Loucy (cell line): ENCODE measurements at regions not wholly inside any gene's neighbourhood (a gene's known extent, or its start where the extent isn't known, plus 50 kb on each side); places are given as distances from the start of the nearest gene placed in this dataset.

Experiments
- H2AFZ ChIP-seq: fragments of 200-600 bp; sonication (generic); 2 replicates; pipeline ENCODE4 v1.6.0; 2016; ENCODE audit warnings: antibody characterized with exemption, mild to moderate bottlenecking, low read length, moderate library complexity
- H3F3A ChIP-seq: fragments of 200-600 bp; 2 replicates; pipeline ENCODE4 v1.6.0; 2016; ENCODE audit warnings: antibody characterized with exemption, low read depth, mild to moderate bottlenecking
- H3K27me3 ChIP-seq: fragments of 200-600 bp; sonication (generic); 2 replicates; pipeline ENCODE4 v1.6.1; 2014; ENCODE audit warnings: low read length, mild to moderate bottlenecking; ENCODE audit not compliant: insufficient read depth, poor library complexity, severe bottlenecking
- H3K36me3 ChIP-seq: fragments of 200-600 bp; sonication (generic); 2 replicates; pipeline ENCODE4 v1.6.1; 2016; ENCODE audit warnings: low read length; ENCODE audit not compliant: insufficient read depth
- H3K4me1 ChIP-seq: fragments of 200-600 bp; sonication (generic); 2 replicates; pipeline ENCODE4 v1.5.1; 2014; ENCODE audit warnings: low read length, mild to moderate bottlenecking; ENCODE audit not compliant: insufficient read depth, poor library complexity, severe bottlenecking
- H3K4me2 ChIP-seq: fragments of 200-600 bp; sonication (generic); 2 replicates; pipeline ENCODE4 v1.6.0; 2014; ENCODE audit warnings: antibody characterized with exemption, low read length, low read depth, mild to moderate bottlenecking; ENCODE audit not compliant: poor library complexity, severe bottlenecking
- H3K4me3 ChIP-seq: fragments of 200-600 bp; sonication (generic); 2 replicates; pipeline ENCODE4 v1.5.1; 2014; ENCODE audit warnings: low read length, mild to moderate bottlenecking, mixed read lengths; ENCODE audit not compliant: poor library complexity, severe bottlenecking
- H3K79me2 ChIP-seq: fragments of 200-600 bp; sonication (generic); 2 replicates; pipeline ENCODE4 v1.6.1; 2014; ENCODE audit warnings: low read length; ENCODE audit not compliant: insufficient read depth
- H3K9ac ChIP-seq: fragments of 200-600 bp; sonication (generic); 2 replicates; pipeline ENCODE4 v1.6.0; 2014; ENCODE audit warnings: mild to moderate bottlenecking, low read depth, low read length, moderate library complexity; ENCODE audit not compliant: poor library complexity, severe bottlenecking
- H3K9me2 ChIP-seq: fragments of 200-600 bp; sonication (generic); replicated peaks from 2 replicates; pipeline ENCODE4 v1.6.1; 2016; ENCODE audit warnings: low read depth, low read length, mixed read lengths
- H3K9me3 ChIP-seq: fragments of 200-600 bp; sonication (generic); 2 replicates; pipeline ENCODE4 v1.6.1; 2014; ENCODE audit warnings: mild to moderate bottlenecking, antibody characterized with exemption, low read length, low read depth; ENCODE audit not compliant: insufficient read depth
- H4K20me1 ChIP-seq: fragments of 200-600 bp; sonication (generic); 2 replicates; pipeline ENCODE4 v1.6.0; 2014; ENCODE audit warnings: antibody characterized with exemption, low read length, mild to moderate bottlenecking; ENCODE audit not compliant: insufficient read depth, poor library complexity, severe bottlenecking
- CTCF ChIP-seq: fragments of 200-600 bp; sonication (generic); conservative IDR thresholded peaks from 2 replicates; pipeline ENCODE4 v1.5.1; 2014; ENCODE audit warnings: mild to moderate bottlenecking, antibody characterized with exemption, low read length
- EZH2phosphoT487 ChIP-seq: fragments of 200-600 bp; IDR thresholded peaks from 2 replicates; pipeline ENCODE4 v1.6.1; 2018; ENCODE audit warnings: antibody characterized with exemption, mild to moderate bottlenecking, moderate library complexity, borderline replicate concordance

- no peak overlapping the region for H3K9ac ChIP-seq
- H3K36me3 ChIP-seq = no peaks in the 10 kb centered on the region
- peaks cover under 1% of the 10 kb centered on the region; the same call in 1 of the 2 replicates for H3K9me3 ChIP-seq
- no peak overlapping the region for H3K4me2 ChIP-seq
- H3K4me1 ChIP-seq = no peaks in the 10 kb centered on the region
- no peak overlapping the region for H3K4me3 ChIP-seq
- H4K20me1 ChIP-seq = no peaks in the 10 kb centered on the region
- H3K79me2 ChIP-seq = no peaks in the 10 kb centered on the region
- no peak overlapping the region for H2AFZ ChIP-seq
- TF ChIP-seq EZH2phosphoT487 (no peak), CTCF (no peak)
- no peaks in the 10 kb centered on the region for H3K9me2 ChIP-seq
- H3K27me3 ChIP-seq = no peaks in the 10 kb centered on the region
- no peaks in the 10 kb centered on the region for H3F3A ChIP-seq
Measured at GRCh38 chr2:117170897-117171296, 643.6 kb upstream of the DDX18 start.

DNA sequence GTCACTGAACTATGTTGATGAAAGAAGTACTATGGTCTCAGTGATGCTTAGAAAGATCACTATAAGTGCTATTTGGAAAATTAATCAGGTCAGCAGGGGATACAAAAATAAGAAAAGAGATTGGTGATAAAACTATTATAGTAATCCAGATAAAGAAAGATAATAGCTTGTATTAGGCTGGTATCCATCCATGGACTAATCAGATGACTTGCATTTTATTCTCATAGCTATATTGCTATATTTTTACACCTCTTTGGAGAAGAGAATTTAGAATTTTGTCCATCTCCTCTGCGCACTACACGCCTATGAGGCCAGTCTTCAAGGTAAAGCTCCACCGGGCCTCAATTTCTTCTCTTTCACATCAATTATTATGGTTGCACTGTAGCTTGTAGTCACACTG is 635.1 kb upstream of the DDX18 start:
- TF ChIP-seq CTCF = no peak
- no peak for TF ChIP-seq EZH2phosphoT487
- Histone ChIP-seq H3F3A (no peaks in the 10 kb centered on the region), H3K79me2 (no peaks in the 10 kb centered on the region), H3K27me3 (no peaks in the 10 kb centered on the region), H3K9me2 (no peaks in the 10 kb centered on the region), H3K9ac (no peak overlapping the region), H4K20me1 (no peaks in the 10 kb centered on the region), H3K4me1 (no peaks in the 10 kb centered on the region), H2AFZ (no peak overlapping the region), H3K4me3 (no peak overlapping the region), H3K4me2 (no peak overlapping the region), H3K9me3 (no peaks in the 10 kb centered on the region), H3K36me3 (no peaks in the 10 kb centered on the region)

GRCh38 chr2:117190856-117191559 is 623.5 kb upstream of the DDX18 start:
- Histone ChIP-seq H3K4me2 (no peak overlapping the region), H3K4me3 (no peak overlapping the region), H2AFZ (no peak overlapping the region), H3F3A (no peaks in the 10 kb centered on the region), H3K9me2 (no peaks in the 10 kb centered on the region), H3K4me1 (no peaks in the 10 kb centered on the region), H3K9ac (no peak overlapping the region), H3K36me3 (no peaks in the 10 kb centered on the region), H3K79me2 (no peaks in the 10 kb centered on the region), H4K20me1 (no peaks in the 10 kb centered on the region), H3K9me3 (no peaks in the 10 kb centered on the region), H3K27me3 (no peaks in the 10 kb centered on the region)
- no peak for TF ChIP-seq CTCF
- no peak for TF ChIP-seq EZH2phosphoT487
